ENCODE measurements at regions not wholly inside any gene's neighbourhood (a gene's known extent, or its start where the extent isn't known, plus 50 kb on each side); places are given as distances from the start of the nearest gene placed in this dataset.

GRCh38 chr3:101156787-101157345 lies 163.5 kb downstream of the IMPG2 start:
- no peak for DNase-seq (ENCODE audit: low read depth)
- CTCF ChIA-PET, result no interaction called here
- TF ChIP-seq, protein P1, sequence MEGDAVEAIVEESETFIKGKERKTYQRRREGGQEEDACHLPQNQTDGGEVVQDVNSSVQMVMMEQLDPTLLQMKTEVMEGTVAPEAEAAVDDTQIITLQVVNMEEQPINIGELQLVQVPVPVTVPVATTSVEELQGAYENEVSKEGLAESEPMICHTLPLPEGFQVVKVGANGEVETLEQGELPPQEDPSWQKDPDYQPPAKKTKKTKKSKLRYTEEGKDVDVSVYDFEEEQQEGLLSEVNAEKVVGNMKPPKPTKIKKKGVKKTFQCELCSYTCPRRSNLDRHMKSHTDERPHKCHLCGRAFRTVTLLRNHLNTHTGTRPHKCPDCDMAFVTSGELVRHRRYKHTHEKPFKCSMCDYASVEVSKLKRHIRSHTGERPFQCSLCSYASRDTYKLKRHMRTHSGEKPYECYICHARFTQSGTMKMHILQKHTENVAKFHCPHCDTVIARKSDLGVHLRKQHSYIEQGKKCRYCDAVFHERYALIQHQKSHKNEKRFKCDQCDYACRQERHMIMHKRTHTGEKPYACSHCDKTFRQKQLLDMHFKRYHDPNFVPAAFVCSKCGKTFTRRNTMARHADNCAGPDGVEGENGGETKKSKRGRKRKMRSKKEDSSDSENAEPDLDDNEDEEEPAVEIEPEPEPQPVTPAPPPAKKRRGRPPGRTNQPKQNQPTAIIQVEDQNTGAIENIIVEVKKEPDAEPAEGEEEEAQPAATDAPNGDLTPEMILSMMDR (IDR thresholded peaks at IDR 0.05; ENCODE audit: insufficient read depth, low read depth, low read length), result no peak
- no peak overlapping the region for H3K4me3 ChIP-seq (ENCODE audit: low read depth, low read length)
- no peaks in the 10 kb centered on the region for H3K36me3 ChIP-seq (ENCODE audit: control insufficient read depth, insufficient read depth, low read length)
- POLR2A ChIA-PET, result no interaction called here
- H3K27me3 ChIP-seq (ENCODE audit: control insufficient read depth, insufficient read depth, low read length), result no peaks in the 10 kb centered on the region

GRCh38 chr3:101155825-101156224 lies 162.6 kb upstream of the ABI3BP start:
- TF ChIP-seq, protein P1 (IDR thresholded peaks at IDR 0.05; ENCODE audit: insufficient read depth, low read depth, low read length), result no peak
- Histone ChIP-seq H3K4me3 (ENCODE audit: low read depth, low read length) (no peak overlapping the region), H3K36me3 (ENCODE audit: control insufficient read depth, insufficient read depth, low read length) (no peaks in the 10 kb centered on the region), H3K27me3 (ENCODE audit: control insufficient read depth, insufficient read depth, low read length) (no peaks in the 10 kb centered on the region)
- CTCF ChIA-PET, result no interaction called here
- DNase-seq (ENCODE audit: low read depth), result no peak
- POLR2A ChIA-PET, result no interaction called here

GRCh38 chr3:101154401-101154800 lies 161.2 kb upstream of the ABI3BP start:
- TF ChIP-seq, protein P1 (IDR thresholded peaks at IDR 0.05; ENCODE audit: insufficient read depth, low read depth, low read length), result no peak

DNA sequence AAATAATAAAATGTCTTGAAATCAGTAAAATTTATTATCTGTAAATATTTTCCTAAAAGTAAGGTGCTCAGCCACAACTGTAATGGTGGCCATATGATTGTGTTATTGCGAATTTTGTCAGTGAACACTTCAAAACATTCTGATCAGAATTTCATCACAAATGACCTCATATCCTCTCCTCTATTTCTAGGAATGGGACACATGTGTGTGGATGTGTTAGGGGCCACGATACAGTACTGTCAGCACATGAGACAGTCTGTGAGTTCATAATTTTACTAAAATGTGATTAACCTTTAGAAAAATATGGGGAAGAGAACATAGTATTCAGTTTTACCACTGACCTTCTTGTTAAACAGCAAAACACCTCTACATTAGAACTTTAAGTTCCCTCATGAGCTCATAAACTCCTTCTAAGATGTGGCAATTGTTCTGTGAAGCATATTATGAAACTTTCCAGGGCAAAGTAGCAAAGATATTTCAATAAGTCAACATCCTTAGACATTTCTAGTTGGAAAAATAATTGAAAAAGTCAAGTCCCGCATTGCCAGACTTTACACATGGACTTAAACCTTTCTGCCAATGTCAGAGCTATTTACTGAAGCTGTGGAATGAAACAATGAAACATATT lies 158.2 kb upstream of the ABI3BP start:
- ChIA-PET POLR2A (no interaction called here), CTCF (no interaction called here)
- H3K27me3 ChIP-seq (ENCODE audit: control insufficient read depth, insufficient read depth, low read length), result no peaks in the 10 kb centered on the region
- no peak for DNase-seq (ENCODE audit: low read depth)
- TF ChIP-seq, protein P1 (IDR thresholded peaks at IDR 0.05; ENCODE audit: insufficient read depth, low read depth, low read length), result no peak
- no peaks in the 10 kb centered on the region for H3K36me3 ChIP-seq (ENCODE audit: control insufficient read depth, insufficient read depth, low read length)
- no peak overlapping the region for H3K4me3 ChIP-seq (ENCODE audit: low read depth, low read length)

More at GRCh38 chr3:101154401-101154800, 161.2 kb upstream of the ABI3BP start:
- no peak for DNase-seq (ENCODE audit: low read depth)
- Histone ChIP-seq H3K27me3 (ENCODE audit: control insufficient read depth, insufficient read depth, low read length) (no peaks in the 10 kb centered on the region), H3K36me3 (ENCODE audit: control insufficient read depth, insufficient read depth, low read length) (no peaks in the 10 kb centered on the region), H3K4me3 (ENCODE audit: low read depth, low read length) (no peak overlapping the region)
- CTCF ChIA-PET, result no interaction called here
- POLR2A ChIA-PET, result no interaction called here

DNA sequence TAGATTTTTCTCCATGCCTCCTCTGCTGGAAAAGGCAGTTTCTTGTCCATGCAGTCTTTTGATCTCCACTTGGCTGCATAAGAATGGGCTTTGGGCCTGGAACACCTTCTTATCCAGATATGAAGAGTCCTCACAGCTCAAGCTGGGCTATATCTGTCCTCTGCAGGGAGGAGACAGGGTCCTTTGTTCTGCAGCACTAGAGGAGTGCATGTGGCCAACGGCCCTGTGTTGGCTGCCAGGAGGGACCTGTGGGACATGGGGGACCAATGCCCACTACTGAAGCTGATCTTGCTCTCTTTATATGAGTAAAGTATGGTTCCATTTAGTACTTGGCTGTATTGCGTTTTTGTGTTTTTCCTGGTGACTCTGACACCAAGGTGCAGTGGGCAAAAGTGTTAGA lies 157.3 kb upstream of the ABI3BP start:
- no peaks in the 10 kb centered on the region for H3K27me3 ChIP-seq (ENCODE audit: control insufficient read depth, insufficient read depth, low read length)
- DNase-seq (ENCODE audit: low read depth), result no peak
- no peak overlapping the region for H3K4me3 ChIP-seq (ENCODE audit: low read depth, low read length)
- ChIA-PET POLR2A (no interaction called here), CTCF (no interaction called here)
- TF ChIP-seq, protein P1 (IDR thresholded peaks at IDR 0.05; ENCODE audit: insufficient read depth, low read depth, low read length), result no peak
- H3K36me3 ChIP-seq (ENCODE audit: control insufficient read depth, insufficient read depth, low read length), result no peaks in the 10 kb centered on the region
